ENCODE measurements at regions not wholly inside any gene's neighbourhood (a gene's known extent, or its start where the extent isn't known, plus 50 kb on each side); places are given as distances from the start of the nearest gene placed in this dataset.

DNA sequence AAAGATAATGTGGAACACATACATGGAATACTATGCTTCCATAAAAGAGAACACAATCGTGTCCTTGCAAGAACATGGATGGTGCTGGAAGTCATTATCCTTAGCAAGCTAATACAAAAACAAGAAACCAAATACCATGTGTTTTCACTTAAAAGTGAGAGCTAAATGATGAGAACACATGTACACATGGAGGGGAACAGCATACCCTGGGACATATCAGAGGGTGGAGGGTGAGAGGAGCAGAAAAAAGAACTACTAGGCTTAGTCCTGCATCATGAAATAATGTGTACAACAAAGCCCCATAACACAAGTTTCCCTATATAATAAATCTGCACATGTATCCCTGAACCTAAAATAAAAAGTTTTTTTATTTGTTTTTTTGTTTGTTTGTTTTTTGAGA is 855.5 kb upstream of the NUDT12 start:
- no peak overlapping the region for H3K9ac ChIP-seq (ENCODE audit: low read length)
- POLR2A ChIA-PET = no interaction called here
- WGBS (ENCODE audit: insufficient coverage) = no CpG with 5 or more reads among the region's 1 CpG

GRCh38 chr5:104412649-104413240 is 850.2 kb upstream of the NUDT12 start:
- H3K4me2 ChIP-seq (replicated peaks; ENCODE audit: low read depth, low read length, poor library complexity, severe bottlenecking) = no peak overlapping the region
- no peaks in the 10 kb centered on the region for H3K9me3 Mint-ChIP-seq (ENCODE audit: insufficient read depth)
- H3K4me1 Mint-ChIP-seq = no peaks in the 10 kb centered on the region
- no peaks in the 10 kb centered on the region for H3K9me3 ChIP-seq (ENCODE audit: control extremely low read depth in 1 of 3, control insufficient read depth in 2 of 3, insufficient read depth in 1 of 3, low read length in 2 of 3)
- no peak for ATAC-seq (ENCODE audit: low read depth)
- CTCF ChIA-PET = no interaction called here
- H2AFZ ChIP-seq (ENCODE audit: insufficient read depth, low read depth, low read length, poor library complexity, severe bottlenecking) = no peak overlapping the region
- H3K27ac ChIP-seq (ENCODE audit: low read length in 2 of 2) = no peak overlapping the region
- no peak overlapping the region for H3K9ac ChIP-seq (ENCODE audit: low read length)
- POLR2A ChIA-PET = no interaction called here
- no peaks in the 10 kb centered on the region for H4K20me1 ChIP-seq (ENCODE audit: control insufficient read depth, insufficient read depth, low read length, poor library complexity, severe bottlenecking)
- no peaks in the 10 kb centered on the region for H3K79me2 ChIP-seq (ENCODE audit: control insufficient read depth, insufficient read depth, low read length)
- H3K4me1 ChIP-seq (ENCODE audit: control insufficient read depth in 2 of 2, insufficient read depth in 2 of 2, low read length in 2 of 2) = no peaks in the 10 kb centered on the region
- no CpG with 5 or more reads among the region's 1 CpG for WGBS (ENCODE audit: insufficient coverage)
- DNase-seq = no peak
- H3K27me3 ChIP-seq (replicated peaks in 1 of 4; ENCODE audit: control extremely low read depth in 1 of 4, control insufficient read depth in 3 of 4, insufficient read depth in 4 of 4, low read length in 3 of 4) = no peaks in the 10 kb centered on the region
- no peaks in the 10 kb centered on the region for H3K27me3 Mint-ChIP-seq
- H3K4me3 ChIP-seq (ENCODE audit: control extremely low read depth in 1 of 5, extremely low read depth in 1 of 5, insufficient read depth in 1 of 5, low read depth in 2 of 5, low read length in 4 of 5) = no peak overlapping the region
- H3K27ac Mint-ChIP-seq = no peak overlapping the region
- intact Hi-C loops (cut with micrococcal nuclease) = no loop called here
- H3K4me3 Mint-ChIP-seq = no peak overlapping the region
- TF ChIP-seq, protein P1, sequence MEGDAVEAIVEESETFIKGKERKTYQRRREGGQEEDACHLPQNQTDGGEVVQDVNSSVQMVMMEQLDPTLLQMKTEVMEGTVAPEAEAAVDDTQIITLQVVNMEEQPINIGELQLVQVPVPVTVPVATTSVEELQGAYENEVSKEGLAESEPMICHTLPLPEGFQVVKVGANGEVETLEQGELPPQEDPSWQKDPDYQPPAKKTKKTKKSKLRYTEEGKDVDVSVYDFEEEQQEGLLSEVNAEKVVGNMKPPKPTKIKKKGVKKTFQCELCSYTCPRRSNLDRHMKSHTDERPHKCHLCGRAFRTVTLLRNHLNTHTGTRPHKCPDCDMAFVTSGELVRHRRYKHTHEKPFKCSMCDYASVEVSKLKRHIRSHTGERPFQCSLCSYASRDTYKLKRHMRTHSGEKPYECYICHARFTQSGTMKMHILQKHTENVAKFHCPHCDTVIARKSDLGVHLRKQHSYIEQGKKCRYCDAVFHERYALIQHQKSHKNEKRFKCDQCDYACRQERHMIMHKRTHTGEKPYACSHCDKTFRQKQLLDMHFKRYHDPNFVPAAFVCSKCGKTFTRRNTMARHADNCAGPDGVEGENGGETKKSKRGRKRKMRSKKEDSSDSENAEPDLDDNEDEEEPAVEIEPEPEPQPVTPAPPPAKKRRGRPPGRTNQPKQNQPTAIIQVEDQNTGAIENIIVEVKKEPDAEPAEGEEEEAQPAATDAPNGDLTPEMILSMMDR (IDR thresholded peaks at IDR 0.05) = no peak
- TF ChIP-seq EZH2 (IDR thresholded peaks at IDR 0.05; ENCODE audit: borderline replicate concordance, insufficient read depth, low read depth, low read length, poor library complexity, severe bottlenecking) = no peak
- H3K36me3 ChIP-seq (replicated peaks in 1 of 2; ENCODE audit: control extremely low read depth in 1 of 2, control insufficient read depth in 1 of 2, extremely low read depth in 1 of 2, insufficient read depth in 2 of 2, low read length in 1 of 2) = no peaks in the 10 kb centered on the region

More for the DNA sequence above, 855.5 kb upstream of the NUDT12 start:
- intact Hi-C loops (cut with micrococcal nuclease) = no loop called here
- no peak overlapping the region for H3K27ac Mint-ChIP-seq
- H3K9me3 ChIP-seq (ENCODE audit: control extremely low read depth in 1 of 3, control insufficient read depth in 2 of 3, insufficient read depth in 1 of 3, low read length in 2 of 3) = no peaks in the 10 kb centered on the region
- no peaks in the 10 kb centered on the region for H3K9me3 Mint-ChIP-seq (ENCODE audit: insufficient read depth)
- ATAC-seq (ENCODE audit: low read depth) = no peak
- no peak overlapping the region for H3K4me3 Mint-ChIP-seq
- no peaks in the 10 kb centered on the region for H3K36me3 ChIP-seq (replicated peaks in 1 of 2; ENCODE audit: control extremely low read depth in 1 of 2, control insufficient read depth in 1 of 2, extremely low read depth in 1 of 2, insufficient read depth in 2 of 2, low read length in 1 of 2)
- no peaks in the 10 kb centered on the region for H3K79me2 ChIP-seq (ENCODE audit: control insufficient read depth, insufficient read depth, low read length)
- TF ChIP-seq EZH2 (IDR thresholded peaks at IDR 0.05; ENCODE audit: borderline replicate concordance, insufficient read depth, low read depth, low read length, poor library complexity, severe bottlenecking) = no peak
- TF ChIP-seq, protein P1 (IDR thresholded peaks at IDR 0.05) = no peak
- DNase-seq = no peak
- no peaks in the 10 kb centered on the region for H4K20me1 ChIP-seq (ENCODE audit: control insufficient read depth, insufficient read depth, low read length, poor library complexity, severe bottlenecking)
- no peak overlapping the region for H3K4me3 ChIP-seq (ENCODE audit: control extremely low read depth in 1 of 5, extremely low read depth in 1 of 5, insufficient read depth in 1 of 5, low read depth in 2 of 5, low read length in 4 of 5)
- H3K27ac ChIP-seq (ENCODE audit: low read length in 2 of 2) = no peak overlapping the region
- H3K27me3 Mint-ChIP-seq = no peaks in the 10 kb centered on the region
- no peaks in the 10 kb centered on the region for H3K4me1 ChIP-seq (ENCODE audit: control insufficient read depth in 2 of 2, insufficient read depth in 2 of 2, low read length in 2 of 2)
- CTCF ChIA-PET = no interaction called here
- H2AFZ ChIP-seq (ENCODE audit: insufficient read depth, low read depth, low read length, poor library complexity, severe bottlenecking) = no peak overlapping the region
- no peaks in the 10 kb centered on the region for H3K27me3 ChIP-seq (replicated peaks in 1 of 4; ENCODE audit: control extremely low read depth in 1 of 4, control insufficient read depth in 3 of 4, insufficient read depth in 4 of 4, low read length in 3 of 4)
- H3K4me2 ChIP-seq (replicated peaks; ENCODE audit: low read depth, low read length, poor library complexity, severe bottlenecking) = no peak overlapping the region
- H3K4me1 Mint-ChIP-seq = no peaks in the 10 kb centered on the region
